A673 (cell line): ENCODE measurements at regions not wholly inside any gene's neighbourhood (a gene's known extent, or its start where the extent isn't known, plus 50 kb on each side); places are given as distances from the start of the nearest gene placed in this dataset.

ENCODE experiments used
- BruUV-seq: library from RNA; stranded (reverse); fragments of 400-500 nt; replicated peaks from 2 replicates; lab custom pipeline; 2021; lab: Mats Ljungman, UMichigan
- CTCF ChIA-PET: fragments of 300-600 bp; sonication (Branson Sonifier 250); formaldehyde crosslinking; loops from one replicate; lab custom pipeline; 2022; ENCODE audit warnings: antibody characterized with exemption; lab: Charles Lee
- POLR2A ChIA-PET: fragments of 300-600 bp; sonication (Branson Sonifier 250); formaldehyde crosslinking; loops from one replicate; lab custom pipeline; 2022; ENCODE audit warnings: antibody characterized with exemption; ENCODE audit not compliant: low non-redundant PET; lab: Charles Lee
- DNase-seq: peaks from one replicate; pipeline ENCODE4 v3.0.0-alpha.2; 2015; ENCODE audit warnings: low spot score
- H3K27ac ChIP-seq: fragments of 200-600 bp; sonication (generic); 2 replicates; pipeline ENCODE4 v1.5.1; 2016; ENCODE audit warnings: mixed run types, low read depth, mild to moderate bottlenecking, mixed read lengths, antibody characterized with exemption, low read length; ENCODE audit not compliant: poor library complexity, severe bottlenecking
- H3K27me3 ChIP-seq: fragments of 200-600 bp; sonication (generic); replicated peaks from 2 replicates; pipeline ENCODE4 v1.6.1; 2017; ENCODE audit warnings: mixed run types, low read depth, mild to moderate bottlenecking, mixed read lengths, antibody characterized with exemption, low read length; ENCODE audit not compliant: insufficient read depth, poor library complexity
- H3K36me3 ChIP-seq: fragments of 200-600 bp; sonication (generic); 2 replicates; pipeline ENCODE4 v1.6.1; 2016; ENCODE audit warnings: mixed run types, mild to moderate bottlenecking, mixed read lengths, antibody characterized with exemption, low read length; ENCODE audit not compliant: insufficient read depth, poor library complexity, severe bottlenecking
- H3K4me1 ChIP-seq: fragments of 200-600 bp; sonication (generic); 2 replicates; pipeline ENCODE4 v1.6.1; 2017; ENCODE audit warnings: mixed run types, mild to moderate bottlenecking, mixed read lengths, antibody characterized with exemption, low read length; ENCODE audit not compliant: insufficient read depth, poor library complexity, severe bottlenecking
- H3K4me3 ChIP-seq: fragments of 200-600 bp; sonication (generic); 2 replicates; pipeline ENCODE4 v1.5.1; 2016; ENCODE audit warnings: low read depth, mixed run types, mild to moderate bottlenecking, mixed read lengths, low read length; ENCODE audit not compliant: poor library complexity, severe bottlenecking
- H3K9me3 ChIP-seq: fragments of 200-600 bp; sonication (generic); 2 replicates; pipeline ENCODE4 v1.6.1; 2016; ENCODE audit warnings: mixed run types, low read depth, mild to moderate bottlenecking, mixed read lengths, antibody characterized with exemption, low read length; ENCODE audit not compliant: poor library complexity, severe bottlenecking
- EZH2 ChIP-seq: fragments of 200-600 bp; sonication (generic); IDR thresholded peaks from 2 replicates; pipeline ENCODE4 v1.6.1; 2017; ENCODE audit warnings: borderline replicate concordance, low read depth, mild to moderate bottlenecking, mixed read lengths, antibody characterized with exemption, low read length; ENCODE audit not compliant: poor library complexity, severe bottlenecking
- intact Hi-C: fragments of 100-400 bp; cut with micrococcal nuclease; formaldehyde crosslinking; loops from one replicate; pipeline ENCODE4 v1.10.0; 2022; ENCODE audit not compliant: unreplicated experiment
- TF ChIP-seq, protein P1 (sequence below): fragments of 300-800, 200-600 bp; sonication (generic); conservative IDR thresholded peaks from 2 replicates; pipeline ENCODE4 v1.5.1; 2017; ENCODE audit warnings: low read depth, mild to moderate bottlenecking, antibody characterized with exemption, low read length, moderate library complexity, mixed read lengths

DNA sequence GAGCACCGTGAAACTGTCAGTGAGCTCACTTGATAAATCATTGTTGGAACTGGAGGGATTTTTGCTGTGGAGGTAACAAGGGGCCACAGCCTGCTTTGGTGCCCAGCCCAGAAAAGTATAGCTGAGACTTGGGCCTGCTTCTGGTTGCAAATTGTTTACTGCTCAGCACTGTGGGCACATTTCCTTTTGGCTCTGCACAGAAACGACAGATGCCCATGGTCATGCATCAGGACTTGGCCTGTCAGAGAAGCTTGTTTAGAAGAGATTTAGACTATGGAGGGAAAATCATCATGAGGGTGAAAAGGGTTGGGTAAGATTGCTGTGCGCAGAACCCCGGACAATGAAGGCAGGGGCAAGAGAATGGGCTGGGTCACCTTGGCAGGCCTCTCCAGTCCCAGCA lies 286.1 kb upstream of the CTNNB1 start:
- CTCF ChIA-PET, result no interaction called here
- Histone ChIP-seq H3K27me3 (no peaks in the 10 kb centered on the region), H3K27ac (no peak overlapping the region), H3K36me3 (no peaks in the 10 kb centered on the region), H3K4me3 (no peak overlapping the region), H3K4me1 (no peaks in the 10 kb centered on the region), H3K9me3 (no peaks in the 10 kb centered on the region)
- no peak for DNase-seq
- no TSS peak for BruUV-seq
- no peak for TF ChIP-seq EZH2
- TF ChIP-seq, protein P1, sequence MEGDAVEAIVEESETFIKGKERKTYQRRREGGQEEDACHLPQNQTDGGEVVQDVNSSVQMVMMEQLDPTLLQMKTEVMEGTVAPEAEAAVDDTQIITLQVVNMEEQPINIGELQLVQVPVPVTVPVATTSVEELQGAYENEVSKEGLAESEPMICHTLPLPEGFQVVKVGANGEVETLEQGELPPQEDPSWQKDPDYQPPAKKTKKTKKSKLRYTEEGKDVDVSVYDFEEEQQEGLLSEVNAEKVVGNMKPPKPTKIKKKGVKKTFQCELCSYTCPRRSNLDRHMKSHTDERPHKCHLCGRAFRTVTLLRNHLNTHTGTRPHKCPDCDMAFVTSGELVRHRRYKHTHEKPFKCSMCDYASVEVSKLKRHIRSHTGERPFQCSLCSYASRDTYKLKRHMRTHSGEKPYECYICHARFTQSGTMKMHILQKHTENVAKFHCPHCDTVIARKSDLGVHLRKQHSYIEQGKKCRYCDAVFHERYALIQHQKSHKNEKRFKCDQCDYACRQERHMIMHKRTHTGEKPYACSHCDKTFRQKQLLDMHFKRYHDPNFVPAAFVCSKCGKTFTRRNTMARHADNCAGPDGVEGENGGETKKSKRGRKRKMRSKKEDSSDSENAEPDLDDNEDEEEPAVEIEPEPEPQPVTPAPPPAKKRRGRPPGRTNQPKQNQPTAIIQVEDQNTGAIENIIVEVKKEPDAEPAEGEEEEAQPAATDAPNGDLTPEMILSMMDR, result no peak
- intact Hi-C loops, result no loop called here
- POLR2A ChIA-PET, result no interaction called here

- ChIA-PET POLR2A (no interaction called here), CTCF (no interaction called here)
- no peaks in the 10 kb centered on the region for H3K9me3 ChIP-seq
- TF ChIP-seq EZH2, result no peak
- TF ChIP-seq, protein P1, result no peak
- H3K36me3 ChIP-seq, result no peaks in the 10 kb centered on the region
- no peaks in the 10 kb centered on the region for H3K27me3 ChIP-seq
- intact Hi-C loops, result no loop called here
- no peak overlapping the region for H3K27ac ChIP-seq
- no peaks in the 10 kb centered on the region for H3K4me1 ChIP-seq
- BruUV-seq, result no TSS peak
- no peak for DNase-seq
- H3K4me3 ChIP-seq, result no peak overlapping the region
Observed at GRCh38 chr3:40913641-40914040, 285.7 kb upstream of the CTNNB1 start.

GRCh38 chr3:40914475-40914874 lies 284.8 kb upstream of the CTNNB1 start:
- intact Hi-C loops, result no loop called here
- Histone ChIP-seq H3K9me3 (no peaks in the 10 kb centered on the region), H3K4me1 (no peaks in the 10 kb centered on the region), H3K36me3 (no peaks in the 10 kb centered on the region), H3K4me3 (no peak overlapping the region), H3K27me3 (no peaks in the 10 kb centered on the region), H3K27ac (no peak overlapping the region)
- BruUV-seq, result no TSS peak
- TF ChIP-seq, protein P1, result no peak
- TF ChIP-seq EZH2, result no peak
- ChIA-PET POLR2A (no interaction called here), CTCF (no interaction called here)
- DNase-seq, result no peak
